ENCODE measurements at regions not wholly inside any gene's neighbourhood (a gene's known extent, or its start where the extent isn't known, plus 50 kb on each side); places are given as distances from the start of the nearest gene placed in this dataset.

DNA sequence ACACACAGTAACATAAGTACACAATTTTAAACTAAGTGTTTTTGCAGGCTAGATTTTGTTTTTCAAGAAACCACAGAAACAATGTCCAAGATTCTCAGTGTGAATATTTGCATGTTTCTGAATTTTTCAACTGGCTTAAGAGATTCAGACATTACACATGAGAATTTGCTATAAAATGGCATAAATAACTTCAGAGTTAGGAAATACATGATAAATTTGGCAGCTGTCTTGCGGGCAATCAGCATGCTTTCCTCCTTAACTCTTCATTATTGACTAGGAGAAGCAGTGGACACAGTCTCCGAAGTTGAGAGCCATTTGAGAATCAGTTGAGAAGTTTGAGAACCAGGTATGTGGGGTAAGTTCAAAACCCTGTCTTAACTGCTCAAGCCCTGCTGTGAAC lies 625.6 kb upstream of the SGO1 start:
- no peaks in the 10 kb centered on the region for H3K36me3 ChIP-seq (ENCODE audit: control insufficient read depth in 2 of 4, insufficient read depth in 4 of 4, low read length in 3 of 4)
- no peak overlapping the region for H2BK5ac ChIP-seq (ENCODE audit: low read depth, low read length)
- H3K27ac ChIP-seq (ENCODE audit: low read depth, low read length) = no peak overlapping the region
- no peak overlapping the region for H3K9ac ChIP-seq (replicated peaks in 1 of 4; ENCODE audit: extremely low read depth in 1 of 4, low read depth in 3 of 4, low read length in 3 of 4)
- ChIA-PET POLR2A (ENCODE audit: partially characterized antibody) (no interaction called here), CTCF (ENCODE audit: partially characterized antibody) (interaction anchor here (1.1 kb wide), 1 partner anchor 16 kb away, joined by 4 read pairs; no protein-coding TSS in a partner anchor)
- no peak overlapping the region for H3K4me2 ChIP-seq (ENCODE audit: insufficient read depth in 1 of 2, low read depth in 2 of 2, low read length in 2 of 2)
- H3K23ac ChIP-seq (ENCODE audit: insufficient read length) = no peak overlapping the region
- no peak overlapping the region for H4K8ac ChIP-seq (ENCODE audit: extremely low read depth, insufficient read depth, low read length)
- H4K91ac ChIP-seq (replicated peaks; ENCODE audit: insufficient read length, low read length) = no peak overlapping the region
- H3K9me3 ChIP-seq (ENCODE audit: insufficient read depth in 2 of 2, low read depth in 1 of 2, low read length in 1 of 2) = no peaks in the 10 kb centered on the region
- WGBS, 2 experiments (ENCODE audit: extremely low coverage in 1 of 2, insufficient coverage in 1 of 2, insufficient read length in 1 of 2, insufficient replicate concordance in 2 of 2, low coverage in 1 of 2, low lambda C conversion rate in 2 of 2, missing lambda C conversion rate in 1 of 2) = 91% methylated on average over 2 of the region's 2 CpGs; no CpG with 5 or more reads in 1 of the 2 experiments
- H3K4me1 ChIP-seq (replicated peaks in 1 of 4; ENCODE audit: control insufficient read depth in 3 of 4, insufficient read depth in 4 of 4, low read length in 3 of 4) = no peaks in the 10 kb centered on the region
- no peak overlapping the region for H2AFZ ChIP-seq (ENCODE audit: low read length)
- H2AK5ac ChIP-seq (ENCODE audit: low read depth, low read length) = no peak overlapping the region
- no peak overlapping the region for H3K4ac ChIP-seq (replicated peaks; ENCODE audit: insufficient read length, low read depth, low read length)
- no peak overlapping the region for H2BK15ac ChIP-seq (ENCODE audit: low read length)
- H3K23me2 ChIP-seq (ENCODE audit: low read depth, low read length) = no peaks in the 10 kb centered on the region; the same call in 1 of the 2 replicates
- H2BK120ac ChIP-seq (replicated peaks; ENCODE audit: low read depth, low read length) = no peak overlapping the region
- DNase-seq (ENCODE audit: low read depth in 1 of 2, low spot score in 2 of 2) = no peak
- H3K79me1 ChIP-seq (ENCODE audit: low read depth, low read length) = no peaks in the 10 kb centered on the region
- no peak overlapping the region for H3K18ac ChIP-seq (ENCODE audit: extremely low read depth, low read length)
- H4K5ac ChIP-seq (ENCODE audit: insufficient read length, low read depth, low read length) = no peak overlapping the region
- H4K20me1 ChIP-seq (replicated peaks in 1 of 2; ENCODE audit: control insufficient read depth in 1 of 2, insufficient read depth in 2 of 2, low read length in 2 of 2) = no peaks in the 10 kb centered on the region
- FAIRE-seq = no peak
- no peak overlapping the region for H3K4me3 ChIP-seq (ENCODE audit: extremely low read depth in 1 of 4, insufficient read depth in 2 of 4, low read depth in 3 of 4, low read length in 4 of 4)
- H3K56ac ChIP-seq (replicated peaks; ENCODE audit: insufficient read length, low read depth, low read length) = no peak overlapping the region
- H3K79me2 ChIP-seq (ENCODE audit: control insufficient read depth in 1 of 2, insufficient read depth in 2 of 2, low read length in 2 of 2) = no peaks in the 10 kb centered on the region
- no peak overlapping the region for H2BK12ac ChIP-seq (ENCODE audit: low read depth, low read length)
- no peak overlapping the region for H3K14ac ChIP-seq (ENCODE audit: insufficient read length)
- no peak overlapping the region for H2BK20ac ChIP-seq (ENCODE audit: low read length)
- H3K27me3 ChIP-seq (replicated peaks in 1 of 4; ENCODE audit: control insufficient read depth in 3 of 4, extremely low read depth in 1 of 4, insufficient read depth in 3 of 4, low read length in 3 of 4) = no peaks in the 10 kb centered on the region
- TF ChIP-seq SIN3A (conservative IDR thresholded peaks at IDR 0.05 in 1 of 2, IDR thresholded peaks at IDR 0.05 in 1 of 2; ENCODE audit: low read depth in 1 of 2, low read length in 2 of 2) (no peak), TBP (IDR thresholded peaks at IDR 0.05; ENCODE audit: low read depth, low read length) (no peak), CBX8 (IDR thresholded peaks at IDR 0.05; ENCODE audit: borderline replicate concordance, low read depth, low read length) (no peak), EP300 (IDR thresholded peaks at IDR 0.05; ENCODE audit: borderline replicate concordance in 1 of 2, low read depth in 2 of 2, low read length in 2 of 2) (no peak), RBBP5 (IDR thresholded peaks at IDR 0.05; ENCODE audit: borderline replicate concordance, low read depth, low read length) (no peak)
